ENCODE measurements at regions not wholly inside any gene's neighbourhood (a gene's known extent, or its start where the extent isn't known, plus 50 kb on each side); places are given as distances from the start of the nearest gene placed in this dataset.

DNA sequence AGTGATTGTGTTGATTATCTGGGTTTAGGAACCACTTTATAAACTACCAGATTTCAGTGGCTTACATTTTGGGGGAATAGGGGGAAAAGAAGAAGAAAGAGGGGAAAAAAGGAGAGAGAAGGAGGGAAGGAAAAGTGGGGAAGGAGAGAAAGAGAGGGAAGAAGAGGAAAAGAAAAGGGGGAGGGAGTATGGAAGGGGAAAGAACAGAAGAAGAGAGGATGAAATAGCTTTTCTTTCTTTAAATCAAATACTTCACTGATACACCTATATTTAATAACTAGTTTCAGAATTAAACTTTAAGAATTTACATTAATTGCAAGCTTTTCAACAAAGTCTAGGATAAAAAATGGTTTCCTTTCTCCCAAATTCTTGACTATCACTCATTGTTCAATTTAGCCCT is 289.6 kb downstream of the SDHAF3 start:
- ChIA-PET CTCF (ENCODE audit: partially characterized antibody) (interaction anchor here (1.1 to 4.2 kb wide), 4 partner anchors 9 to 94 kb away, joined by 3 to 26 read pairs (median 3); no protein-coding TSS in a partner anchor), POLR2A (ENCODE audit: partially characterized antibody) (no interaction called here)
- no peak overlapping the region for H2AK5ac ChIP-seq (ENCODE audit: low read depth, low read length)
- no peak overlapping the region for H2BK15ac ChIP-seq (ENCODE audit: low read length)
- H3K23ac ChIP-seq (ENCODE audit: insufficient read length), result no peak overlapping the region
- H3K27me3 ChIP-seq (replicated peaks in 1 of 4; ENCODE audit: control insufficient read depth in 3 of 4, extremely low read depth in 1 of 4, insufficient read depth in 3 of 4, low read length in 3 of 4), result no peaks in the 10 kb centered on the region
- no peaks in the 10 kb centered on the region for H3K79me2 ChIP-seq (ENCODE audit: control insufficient read depth in 1 of 2, insufficient read depth in 2 of 2, low read length in 2 of 2)
- H3K18ac ChIP-seq (ENCODE audit: extremely low read depth, low read length), result no peak overlapping the region
- no peak overlapping the region for H3K27ac ChIP-seq (ENCODE audit: low read depth, low read length)
- H3K56ac ChIP-seq (replicated peaks; ENCODE audit: insufficient read length, low read depth, low read length), result no peak overlapping the region
- H3K14ac ChIP-seq (ENCODE audit: insufficient read length), result no peak overlapping the region
- no peak overlapping the region for H2BK5ac ChIP-seq (ENCODE audit: low read depth, low read length)
- no peaks in the 10 kb centered on the region for H4K20me1 ChIP-seq (replicated peaks in 1 of 2; ENCODE audit: control insufficient read depth in 1 of 2, insufficient read depth in 2 of 2, low read length in 2 of 2)
- no peak for DNase-seq (ENCODE audit: low read depth in 1 of 2, low spot score in 2 of 2)
- H4K91ac ChIP-seq (replicated peaks; ENCODE audit: insufficient read length, low read length), result no peak overlapping the region
- 0 out of 7 replicates have a peak, but pooled peaks cover 0 to 2% (median 0%) of the 10 kb centered on the region in 4 experiments for H3K4me1 ChIP-seq (replicated peaks in 1 of 4; ENCODE audit: control insufficient read depth in 3 of 4, insufficient read depth in 4 of 4, low read length in 3 of 4)
- H2BK12ac ChIP-seq (ENCODE audit: low read depth, low read length), result no peak overlapping the region
- no peak overlapping the region for H3K4ac ChIP-seq (replicated peaks; ENCODE audit: insufficient read length, low read depth, low read length)
- no peaks in the 10 kb centered on the region for H3K23me2 ChIP-seq (ENCODE audit: low read depth, low read length)
- H4K8ac ChIP-seq (ENCODE audit: extremely low read depth, insufficient read depth, low read length), result no peak overlapping the region
- no peaks in the 10 kb centered on the region for H3K79me1 ChIP-seq (ENCODE audit: low read depth, low read length)
- H2BK120ac ChIP-seq (replicated peaks; ENCODE audit: low read depth, low read length), result no peak overlapping the region
- no peak overlapping the region for H4K5ac ChIP-seq (ENCODE audit: insufficient read length, low read depth, low read length)
- H3K4me2 ChIP-seq (ENCODE audit: insufficient read depth in 1 of 2, low read depth in 2 of 2, low read length in 2 of 2), result no peak overlapping the region
- FAIRE-seq, result no peak
- no peaks in the 10 kb centered on the region for H3K36me3 ChIP-seq (ENCODE audit: control insufficient read depth in 2 of 4, insufficient read depth in 4 of 4, low read length in 3 of 4)
- no peak overlapping the region for H2BK20ac ChIP-seq (ENCODE audit: low read length)
- H3K9ac ChIP-seq (replicated peaks in 1 of 4; ENCODE audit: extremely low read depth in 1 of 4, low read depth in 3 of 4, low read length in 3 of 4), result no peak overlapping the region
- no peak overlapping the region for H2AFZ ChIP-seq (ENCODE audit: low read length)
- H3K9me3 ChIP-seq (ENCODE audit: insufficient read depth in 2 of 2, low read depth in 1 of 2, low read length in 1 of 2), result peaks cover 0 to 3% of the 10 kb centered on the region in 2 experiments; a peak in 1 of 4 replicates
- H3K4me3 ChIP-seq (ENCODE audit: extremely low read depth in 1 of 4, insufficient read depth in 2 of 4, low read depth in 3 of 4, low read length in 4 of 4), result no peak overlapping the region
- no peak for TF ChIP-seq ZNF274 (IDR thresholded peaks at IDR 0.05; ENCODE audit: borderline replicate concordance, extremely low read depth, low read length)
- no peak for TF ChIP-seq CBX5 (IDR thresholded peaks at IDR 0.05; ENCODE audit: low read depth, low read length)
- TF ChIP-seq POLR2A (IDR thresholded peaks at IDR 0.05; ENCODE audit: control extremely low read depth in 1 of 2, low read depth in 2 of 2, low read length in 2 of 2), result no peak
- no peak for TF ChIP-seq KDM1A (IDR thresholded peaks at IDR 0.05; ENCODE audit: borderline replicate concordance, low read length)
- no peak for TF ChIP-seq E2F6 (IDR thresholded peaks at IDR 0.05)
- TF ChIP-seq, protein P1, sequence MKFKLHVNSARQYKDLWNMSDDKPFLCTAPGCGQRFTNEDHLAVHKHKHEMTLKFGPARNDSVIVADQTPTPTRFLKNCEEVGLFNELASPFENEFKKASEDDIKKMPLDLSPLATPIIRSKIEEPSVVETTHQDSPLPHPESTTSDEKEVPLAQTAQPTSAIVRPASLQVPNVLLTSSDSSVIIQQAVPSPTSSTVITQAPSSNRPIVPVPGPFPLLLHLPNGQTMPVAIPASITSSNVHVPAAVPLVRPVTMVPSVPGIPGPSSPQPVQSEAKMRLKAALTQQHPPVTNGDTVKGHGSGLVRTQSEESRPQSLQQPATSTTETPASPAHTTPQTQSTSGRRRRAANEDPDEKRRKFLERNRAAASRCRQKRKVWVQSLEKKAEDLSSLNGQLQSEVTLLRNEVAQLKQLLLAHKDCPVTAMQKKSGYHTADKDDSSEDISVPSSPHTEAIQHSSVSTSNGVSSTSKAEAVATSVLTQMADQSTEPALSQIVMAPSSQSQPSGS (IDR thresholded peaks at IDR 0.05; ENCODE audit: low read length), result no peak
- no peak for TF ChIP-seq EZH2 (IDR thresholded peaks at IDR 0.05; ENCODE audit: low read depth, low read length, severe bottlenecking)
- TF ChIP-seq JUN (IDR thresholded peaks at IDR 0.05; ENCODE audit: low read depth, low read length), result no peak
- no peak for TF ChIP-seq JUND (IDR thresholded peaks at IDR 0.05; ENCODE audit: low read length)
- TF ChIP-seq RXRA (IDR thresholded peaks at IDR 0.05; ENCODE audit: insufficient read depth, low read depth, low read length), result no peak
- TF ChIP-seq TAF1 (IDR thresholded peaks at IDR 0.05; ENCODE audit: low read depth, low read length), result no peak
- TF ChIP-seq SAP30 (IDR thresholded peaks at IDR 0.05; ENCODE audit: insufficient read depth, insufficient replicate concordance, low read length), result no peak
- no peak for TF ChIP-seq EP300 (IDR thresholded peaks at IDR 0.05; ENCODE audit: borderline replicate concordance in 1 of 2, low read depth in 2 of 2, low read length in 2 of 2)
- TF ChIP-seq CREB1 (IDR thresholded peaks at IDR 0.05), result no peak
